Loucy (cell line): ENCODE measurements at regions not wholly inside any gene's neighbourhood (a gene's known extent, or its start where the extent isn't known, plus 50 kb on each side); places are given as distances from the start of the nearest gene placed in this dataset.

ENCODE experiments used
- CTCF ChIP-seq: fragments of 200-600 bp; sonication (generic); conservative IDR thresholded peaks from 2 replicates; pipeline ENCODE4 v1.5.1; 2014; ENCODE audit warnings: mild to moderate bottlenecking, antibody characterized with exemption, low read length
- EZH2phosphoT487 ChIP-seq: fragments of 200-600 bp; IDR thresholded peaks from 2 replicates; pipeline ENCODE4 v1.6.1; 2018; ENCODE audit warnings: antibody characterized with exemption, mild to moderate bottlenecking, moderate library complexity, borderline replicate concordance

GRCh38 chr10:124294811-124295770 lies 123.6 kb downstream of the OAT start:
- TF ChIP-seq CTCF (no peak), EZH2phosphoT487 (no peak)
